WTC11 (cell line): ENCODE measurements at regions not wholly inside any gene's neighbourhood (a gene's known extent, or its start where the extent isn't known, plus 50 kb on each side); places are given as distances from the start of the nearest gene placed in this dataset.

ENCODE experiments used
- CBFB ChIP-seq: sonication (generic); formaldehyde crosslinking; IDR thresholded peaks from 2 replicates; pipeline ENCODE4 v1.8.1; 2022; ENCODE audit warnings: mild to moderate bottlenecking, low read depth, missing genetic modification reagents
- CREM ChIP-seq: sonication (generic); formaldehyde crosslinking; IDR thresholded peaks from 2 replicates; pipeline ENCODE4 v1.8.1; 2022; ENCODE audit warnings: mild to moderate bottlenecking, missing genetic modification reagents, moderate library complexity
- ETV6 ChIP-seq: sonication (generic); formaldehyde crosslinking; IDR thresholded peaks from 2 replicates; pipeline ENCODE4 v1.8.1; 2022; ENCODE audit warnings: mild to moderate bottlenecking, missing genetic modification reagents
- MXD4 ChIP-seq: fragments of 250-450 bp; sonication (Bioruptor Pico); IDR thresholded peaks from 2 replicates; pipeline ENCODE4 v1.8.0; 2021; ENCODE audit warnings: mild to moderate bottlenecking, moderate library complexity, borderline replicate concordance
- TEAD1 ChIP-seq: sonication (generic); formaldehyde crosslinking; IDR thresholded peaks from 2 replicates; pipeline ENCODE4 v1.8.0; 2022; ENCODE audit warnings: mild to moderate bottlenecking, missing genetic modification reagents
- TP53 ChIP-seq: sonication (generic); formaldehyde crosslinking; IDR thresholded peaks from 2 replicates; pipeline ENCODE4 v1.8.1; 2023; ENCODE audit warnings: mild to moderate bottlenecking, missing genetic modification reagents
- ZNF232 ChIP-seq: sonication (generic); formaldehyde crosslinking; IDR thresholded peaks from 2 replicates; pipeline ENCODE4 v1.8.0; 2022; ENCODE audit warnings: mild to moderate bottlenecking, missing genetic modification reagents
- ZNF317 ChIP-seq: sonication (generic); formaldehyde crosslinking; IDR thresholded peaks from 2 replicates; pipeline ENCODE4 v1.8.1; 2023; ENCODE audit warnings: low read depth, mild to moderate bottlenecking, moderate library complexity, missing genetic modification reagents, borderline replicate concordance
- TF ChIP-seq, protein P1 (sequence below): fragments of 200-600 bp; IDR thresholded peaks from 2 replicates; pipeline ENCODE4 v1.8.0; 2022; ENCODE audit warnings: antibody characterized with exemption
- TF ChIP-seq, protein P2 (sequence below): sonication (generic); formaldehyde crosslinking; IDR thresholded peaks from 2 replicates; pipeline ENCODE4 v1.8.1; 2023; ENCODE audit warnings: mild to moderate bottlenecking, missing genetic modification reagents, moderate library complexity
- TF ChIP-seq, protein P3 (sequence below): sonication (generic); formaldehyde crosslinking; IDR thresholded peaks from 2 replicates; pipeline ENCODE4 v1.8.1; 2022; ENCODE audit warnings: mild to moderate bottlenecking, moderate library complexity, missing genetic modification reagents
- TF ChIP-seq, protein P4 (sequence below): sonication (generic); formaldehyde crosslinking; IDR thresholded peaks from 2 replicates; pipeline ENCODE4 v1.8.0; 2023; ENCODE audit warnings: missing genetic modification reagents
- TF ChIP-seq, protein P5 (sequence below): sonication (generic); formaldehyde crosslinking; IDR thresholded peaks from 2 replicates; pipeline ENCODE4 v1.8.0; 2022; ENCODE audit warnings: missing genetic modification reagents
- TF ChIP-seq, protein P6 (sequence below): sonication (generic); formaldehyde crosslinking; IDR thresholded peaks from 2 replicates; pipeline ENCODE4 v1.8.0; 2022; ENCODE audit warnings: mild to moderate bottlenecking, missing genetic modification reagents

DNA sequence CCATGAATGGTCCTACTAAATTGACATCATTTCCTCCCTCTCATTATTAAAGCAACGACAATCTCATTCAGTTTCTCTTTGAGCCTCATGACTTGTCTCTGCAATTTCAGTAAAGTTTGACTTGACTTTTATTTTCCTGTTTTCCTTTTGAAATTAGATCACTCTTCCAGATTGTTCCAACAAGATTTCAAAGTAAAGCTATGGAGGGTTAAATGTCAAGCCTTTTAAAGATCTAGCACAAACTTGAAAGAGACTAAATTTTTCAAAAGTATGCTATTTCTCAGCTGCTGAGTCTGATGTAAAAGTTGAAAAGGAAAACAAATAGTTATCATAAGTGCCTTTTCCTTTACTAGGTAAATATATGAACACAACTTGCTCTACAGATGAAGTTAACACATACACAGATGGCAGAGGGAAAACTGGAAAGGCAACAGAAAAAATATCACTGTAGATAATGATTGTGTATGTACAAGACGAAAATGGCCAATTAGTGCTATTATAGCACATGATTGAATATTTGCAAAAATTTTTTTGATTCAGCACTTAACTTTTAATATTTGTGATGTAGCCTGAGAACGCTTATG, 200.6 kb downstream of the WDR11 start:
- TF ChIP-seq ZNF317 (CRISPR knock-in tag) (no peak), CREM (no peak), ZNF232 (no peak), TP53 (no peak), ETV6 (CRISPR knock-in tag) (no peak), TEAD1 (CRISPR knock-in tag) (no peak), MXD4 (CRISPR knock-in tag) (no peak), CBFB (CRISPR knock-in tag) (no peak)
- TF ChIP-seq, protein P1, sequence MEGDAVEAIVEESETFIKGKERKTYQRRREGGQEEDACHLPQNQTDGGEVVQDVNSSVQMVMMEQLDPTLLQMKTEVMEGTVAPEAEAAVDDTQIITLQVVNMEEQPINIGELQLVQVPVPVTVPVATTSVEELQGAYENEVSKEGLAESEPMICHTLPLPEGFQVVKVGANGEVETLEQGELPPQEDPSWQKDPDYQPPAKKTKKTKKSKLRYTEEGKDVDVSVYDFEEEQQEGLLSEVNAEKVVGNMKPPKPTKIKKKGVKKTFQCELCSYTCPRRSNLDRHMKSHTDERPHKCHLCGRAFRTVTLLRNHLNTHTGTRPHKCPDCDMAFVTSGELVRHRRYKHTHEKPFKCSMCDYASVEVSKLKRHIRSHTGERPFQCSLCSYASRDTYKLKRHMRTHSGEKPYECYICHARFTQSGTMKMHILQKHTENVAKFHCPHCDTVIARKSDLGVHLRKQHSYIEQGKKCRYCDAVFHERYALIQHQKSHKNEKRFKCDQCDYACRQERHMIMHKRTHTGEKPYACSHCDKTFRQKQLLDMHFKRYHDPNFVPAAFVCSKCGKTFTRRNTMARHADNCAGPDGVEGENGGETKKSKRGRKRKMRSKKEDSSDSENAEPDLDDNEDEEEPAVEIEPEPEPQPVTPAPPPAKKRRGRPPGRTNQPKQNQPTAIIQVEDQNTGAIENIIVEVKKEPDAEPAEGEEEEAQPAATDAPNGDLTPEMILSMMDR, result no peak
- TF ChIP-seq, protein P2, sequence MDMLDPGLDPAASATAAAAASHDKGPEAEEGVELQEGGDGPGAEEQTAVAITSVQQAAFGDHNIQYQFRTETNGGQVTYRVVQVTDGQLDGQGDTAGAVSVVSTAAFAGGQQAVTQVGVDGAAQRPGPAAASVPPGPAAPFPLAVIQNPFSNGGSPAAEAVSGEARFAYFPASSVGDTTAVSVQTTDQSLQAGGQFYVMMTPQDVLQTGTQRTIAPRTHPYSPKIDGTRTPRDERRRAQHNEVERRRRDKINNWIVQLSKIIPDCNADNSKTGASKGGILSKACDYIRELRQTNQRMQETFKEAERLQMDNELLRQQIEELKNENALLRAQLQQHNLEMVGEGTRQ (CRISPR knock-in tag), result no peak
- TF ChIP-seq, protein P3, sequence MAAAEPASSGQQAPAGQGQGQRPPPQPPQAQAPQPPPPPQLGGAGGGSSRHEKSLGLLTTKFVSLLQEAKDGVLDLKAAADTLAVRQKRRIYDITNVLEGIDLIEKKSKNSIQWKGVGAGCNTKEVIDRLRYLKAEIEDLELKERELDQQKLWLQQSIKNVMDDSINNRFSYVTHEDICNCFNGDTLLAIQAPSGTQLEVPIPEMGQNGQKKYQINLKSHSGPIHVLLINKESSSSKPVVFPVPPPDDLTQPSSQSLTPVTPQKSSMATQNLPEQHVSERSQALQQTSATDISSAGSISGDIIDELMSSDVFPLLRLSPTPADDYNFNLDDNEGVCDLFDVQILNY (CRISPR knock-in tag), result no peak
- TF ChIP-seq, protein P4, sequence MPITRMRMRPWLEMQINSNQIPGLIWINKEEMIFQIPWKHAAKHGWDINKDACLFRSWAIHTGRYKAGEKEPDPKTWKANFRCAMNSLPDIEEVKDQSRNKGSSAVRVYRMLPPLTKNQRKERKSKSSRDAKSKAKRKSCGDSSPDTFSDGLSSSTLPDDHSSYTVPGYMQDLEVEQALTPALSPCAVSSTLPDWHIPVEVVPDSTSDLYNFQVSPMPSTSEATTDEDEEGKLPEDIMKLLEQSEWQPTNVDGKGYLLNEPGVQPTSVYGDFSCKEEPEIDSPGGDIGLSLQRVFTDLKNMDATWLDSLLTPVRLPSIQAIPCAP (CRISPR knock-in tag), result no peak
- TF ChIP-seq, protein P5, sequence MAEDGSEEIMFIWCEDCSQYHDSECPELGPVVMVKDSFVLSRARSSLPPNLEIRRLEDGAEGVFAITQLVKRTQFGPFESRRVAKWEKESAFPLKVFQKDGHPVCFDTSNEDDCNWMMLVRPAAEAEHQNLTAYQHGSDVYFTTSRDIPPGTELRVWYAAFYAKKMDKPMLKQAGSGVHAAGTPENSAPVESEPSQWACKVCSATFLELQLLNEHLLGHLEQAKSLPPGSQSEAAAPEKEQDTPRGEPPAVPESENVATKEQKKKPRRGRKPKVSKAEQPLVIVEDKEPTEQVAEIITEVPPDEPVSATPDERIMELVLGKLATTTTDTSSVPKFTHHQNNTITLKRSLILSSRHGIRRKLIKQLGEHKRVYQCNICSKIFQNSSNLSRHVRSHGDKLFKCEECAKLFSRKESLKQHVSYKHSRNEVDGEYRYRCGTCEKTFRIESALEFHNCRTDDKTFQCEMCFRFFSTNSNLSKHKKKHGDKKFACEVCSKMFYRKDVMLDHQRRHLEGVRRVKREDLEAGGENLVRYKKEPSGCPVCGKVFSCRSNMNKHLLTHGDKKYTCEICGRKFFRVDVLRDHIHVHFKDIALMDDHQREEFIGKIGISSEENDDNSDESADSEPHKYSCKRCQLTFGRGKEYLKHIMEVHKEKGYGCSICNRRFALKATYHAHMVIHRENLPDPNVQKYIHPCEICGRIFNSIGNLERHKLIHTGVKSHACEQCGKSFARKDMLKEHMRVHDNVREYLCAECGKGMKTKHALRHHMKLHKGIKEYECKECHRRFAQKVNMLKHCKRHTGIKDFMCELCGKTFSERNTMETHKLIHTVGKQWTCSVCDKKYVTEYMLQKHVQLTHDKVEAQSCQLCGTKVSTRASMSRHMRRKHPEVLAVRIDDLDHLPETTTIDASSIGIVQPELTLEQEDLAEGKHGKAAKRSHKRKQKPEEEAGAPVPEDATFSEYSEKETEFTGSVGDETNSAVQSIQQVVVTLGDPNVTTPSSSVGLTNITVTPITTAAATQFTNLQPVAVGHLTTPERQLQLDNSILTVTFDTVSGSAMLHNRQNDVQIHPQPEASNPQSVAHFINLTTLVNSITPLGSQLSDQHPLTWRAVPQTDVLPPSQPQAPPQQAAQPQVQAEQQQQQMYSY (CRISPR knock-in tag), result no peak
- TF ChIP-seq, protein P6, sequence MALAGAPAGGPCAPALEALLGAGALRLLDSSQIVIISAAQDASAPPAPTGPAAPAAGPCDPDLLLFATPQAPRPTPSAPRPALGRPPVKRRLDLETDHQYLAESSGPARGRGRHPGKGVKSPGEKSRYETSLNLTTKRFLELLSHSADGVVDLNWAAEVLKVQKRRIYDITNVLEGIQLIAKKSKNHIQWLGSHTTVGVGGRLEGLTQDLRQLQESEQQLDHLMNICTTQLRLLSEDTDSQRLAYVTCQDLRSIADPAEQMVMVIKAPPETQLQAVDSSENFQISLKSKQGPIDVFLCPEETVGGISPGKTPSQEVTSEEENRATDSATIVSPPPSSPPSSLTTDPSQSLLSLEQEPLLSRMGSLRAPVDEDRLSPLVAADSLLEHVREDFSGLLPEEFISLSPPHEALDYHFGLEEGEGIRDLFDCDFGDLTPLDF (CRISPR knock-in tag), result no peak
